ENCODE measurements at regions not wholly inside any gene's neighbourhood (a gene's known extent, or its start where the extent isn't known, plus 50 kb on each side); places are given as distances from the start of the nearest gene placed in this dataset.

GRCh38 chr10:81303656-81304055 is 571.3 kb upstream of the NRG3 start:
- Histone ChIP-seq H3K9me3 (ENCODE audit: low read length) (no peaks in the 10 kb centered on the region), H3K4me2 (ENCODE audit: low read length) (no peak overlapping the region)

GRCh38 chr10:81306971-81307782 is 567.8 kb upstream of the NRG3 start:
- no peak for DNase-seq (ENCODE audit: low spot score)
- H3K27ac ChIP-seq (ENCODE audit: low read depth, low read length, poor library complexity, severe bottlenecking): no peak overlapping the region
- ChIA-PET POLR2A (no interaction called here), CTCF (ENCODE audit: unreplicated experiment) (no interaction called here)
- no peaks in the 10 kb centered on the region for H3K4me1 ChIP-seq (ENCODE audit: insufficient read depth, low read length, poor library complexity, severe bottlenecking)
- TF ChIP-seq EZH2phosphoT487 (IDR thresholded peaks at IDR 0.05; ENCODE audit: borderline replicate concordance, low read depth, low read length) (no peak), CTCF (conservative IDR thresholded peaks at IDR 0.05; ENCODE audit: low read length) (no peak)
- BruUV-seq (replicated peaks): no TSS peak
- H3K4me3 ChIP-seq (ENCODE audit: low read depth, low read length, poor library complexity, severe bottlenecking): no peak overlapping the region
- H3K36me3 ChIP-seq (ENCODE audit: insufficient read depth, low read length): no peaks in the 10 kb centered on the region
- H3K4me2 ChIP-seq (ENCODE audit: low read length): no peak overlapping the region
- H3K79me2 ChIP-seq (ENCODE audit: insufficient read depth, low read depth, low read length): no peaks in the 10 kb centered on the region
- H4K20me1 ChIP-seq (ENCODE audit: insufficient read depth, low read length): no peaks in the 10 kb centered on the region
- H3K9me3 ChIP-seq (ENCODE audit: low read length): no peaks in the 10 kb centered on the region
- no peaks in the 10 kb centered on the region for H3K9me2 ChIP-seq (ENCODE audit: insufficient read depth, low read length)
- no peak overlapping the region for H2AFZ ChIP-seq (ENCODE audit: low read length)
- intact Hi-C loops (cut with micrococcal nuclease; ENCODE audit: unreplicated experiment): no loop called here

More at GRCh38 chr10:81303656-81304055, 571.3 kb upstream of the NRG3 start:
- BruUV-seq (replicated peaks): no TSS peak
- ChIA-PET CTCF (ENCODE audit: unreplicated experiment) (no interaction called here), POLR2A (no interaction called here)
- Histone ChIP-seq H3K36me3 (ENCODE audit: insufficient read depth, low read length) (no peaks in the 10 kb centered on the region), H3K27ac (ENCODE audit: low read depth, low read length, poor library complexity, severe bottlenecking) (no peak overlapping the region), H2AFZ (ENCODE audit: low read length) (no peak overlapping the region), H3K79me2 (ENCODE audit: insufficient read depth, low read depth, low read length) (no peaks in the 10 kb centered on the region), H3K4me1 (ENCODE audit: insufficient read depth, low read length, poor library complexity, severe bottlenecking) (no peaks in the 10 kb centered on the region), H3K9me2 (ENCODE audit: insufficient read depth, low read length) (no peaks in the 10 kb centered on the region), H4K20me1 (ENCODE audit: insufficient read depth, low read length) (no peaks in the 10 kb centered on the region), H3K4me3 (ENCODE audit: low read depth, low read length, poor library complexity, severe bottlenecking) (no peak overlapping the region)
- no peak for TF ChIP-seq EZH2phosphoT487 (IDR thresholded peaks at IDR 0.05; ENCODE audit: borderline replicate concordance, low read depth, low read length)
- TF ChIP-seq CTCF (conservative IDR thresholded peaks at IDR 0.05; ENCODE audit: low read length): no peak
- intact Hi-C loops (cut with micrococcal nuclease; ENCODE audit: unreplicated experiment): no loop called here
- DNase-seq (ENCODE audit: low spot score): no peak

GRCh38 chr10:81309041-81309552 is 565.9 kb upstream of the NRG3 start:
- H4K20me1 ChIP-seq (ENCODE audit: insufficient read depth, low read length): no peaks in the 10 kb centered on the region
- no peaks in the 10 kb centered on the region for H3K79me2 ChIP-seq (ENCODE audit: insufficient read depth, low read depth, low read length)
- H3K4me1 ChIP-seq (ENCODE audit: insufficient read depth, low read length, poor library complexity, severe bottlenecking): no peaks in the 10 kb centered on the region
- intact Hi-C loops (cut with micrococcal nuclease; ENCODE audit: unreplicated experiment): no loop called here
- H2AFZ ChIP-seq (ENCODE audit: low read length): no peak overlapping the region
- H3K4me3 ChIP-seq (ENCODE audit: low read depth, low read length, poor library complexity, severe bottlenecking): no peak overlapping the region
- ChIA-PET POLR2A (no interaction called here), CTCF (ENCODE audit: unreplicated experiment) (no interaction called here)
- DNase-seq (ENCODE audit: low spot score): no peak
- no peaks in the 10 kb centered on the region for H3K9me3 ChIP-seq (ENCODE audit: low read length)
- no peaks in the 10 kb centered on the region for H3K36me3 ChIP-seq (ENCODE audit: insufficient read depth, low read length)
- no peak for TF ChIP-seq CTCF (conservative IDR thresholded peaks at IDR 0.05; ENCODE audit: low read length)
- TF ChIP-seq EZH2phosphoT487 (IDR thresholded peaks at IDR 0.05; ENCODE audit: borderline replicate concordance, low read depth, low read length): no peak
- no peak overlapping the region for H3K4me2 ChIP-seq (ENCODE audit: low read length)
- no peak overlapping the region for H3K27ac ChIP-seq (ENCODE audit: low read depth, low read length, poor library complexity, severe bottlenecking)
- no TSS peak for BruUV-seq (replicated peaks)
- H3K9me2 ChIP-seq (ENCODE audit: insufficient read depth, low read length): no peaks in the 10 kb centered on the region

Measured in OCI-LY7 (cell line).